ENCODE measurements at regions not wholly inside any gene's neighbourhood (a gene's known extent, or its start where the extent isn't known, plus 50 kb on each side); places are given as distances from the start of the nearest gene placed in this dataset.

- Histone ChIP-seq H3K9me3 (ENCODE audit: low read depth) (no peaks in the 10 kb centered on the region), H3K4me3 (no peak overlapping the region), H3K27ac (no peak overlapping the region), H3K4me1 (ENCODE audit: low read depth) (peaks cover 7% of the 10 kb centered on the region), H3K27me3 (no peaks in the 10 kb centered on the region), H3K36me3 (no peaks in the 10 kb centered on the region)
- DNase-seq (ENCODE audit: low read depth in 1 of 2, low spot score in 1 of 2), result peak in 1 of 2 donors; percentile 58
- no peak for TF ChIP-seq CTCF (IDR thresholded peaks at IDR 0.05; ENCODE audit: low read depth, low read length)
Observed at GRCh38 chr6:149127212-149127611, 190.3 kb upstream of the TAB2 start.

- no peaks in the 10 kb centered on the region for H3K27me3 ChIP-seq
- TF ChIP-seq CTCF (IDR thresholded peaks at IDR 0.05; ENCODE audit: low read depth, low read length), result no peak
- DNase-seq (ENCODE audit: low read depth in 1 of 2, low spot score in 1 of 2), result peak in 1 of 2 donors; percentile 44
Observed at GRCh38 chr6:149128489-149129145, 188.9 kb upstream of the TAB2 start.

GRCh38 chr6:149129371-149130077 lies 188.0 kb upstream of the TAB2 start:
- Histone ChIP-seq H3K27ac (no peak overlapping the region), H3K36me3 (no peaks in the 10 kb centered on the region), H3K9me3 (ENCODE audit: low read depth) (no peaks in the 10 kb centered on the region), H3K4me1 (ENCODE audit: low read depth) (peaks cover 7% of the 10 kb centered on the region), H3K4me3 (no peak overlapping the region), H3K27me3 (no peaks in the 10 kb centered on the region)
- peak in 1 of 2 donors; percentile 55 for DNase-seq (ENCODE audit: low read depth in 1 of 2, low spot score in 1 of 2)
- no peak for TF ChIP-seq CTCF (IDR thresholded peaks at IDR 0.05; ENCODE audit: low read depth, low read length)

More at GRCh38 chr6:149128489-149129145, 188.9 kb upstream of the TAB2 start:
- Histone ChIP-seq H3K4me3 (no peak overlapping the region), H3K36me3 (no peaks in the 10 kb centered on the region), H3K4me1 (ENCODE audit: low read depth) (peaks cover 7% of the 10 kb centered on the region), H3K27ac (no peak overlapping the region), H3K9me3 (ENCODE audit: low read depth) (no peaks in the 10 kb centered on the region)

- Histone ChIP-seq H3K4me3 (no peak overlapping the region), H3K9me3 (ENCODE audit: low read depth) (no peaks in the 10 kb centered on the region), H3K27me3 (no peaks in the 10 kb centered on the region), H3K27ac (peak overlapping the region; percentile 10), H3K36me3 (no peaks in the 10 kb centered on the region), H3K4me1 (ENCODE audit: low read depth) (peaks cover 7% of the 10 kb centered on the region)
- DNase-seq (ENCODE audit: low read depth in 1 of 2, low spot score in 1 of 2), result no peak
- no peak for TF ChIP-seq CTCF (IDR thresholded peaks at IDR 0.05; ENCODE audit: low read depth, low read length)
Observed at GRCh38 chr6:149130090-149130489, 187.4 kb upstream of the TAB2 start.

- Histone ChIP-seq H3K36me3 (no peaks in the 10 kb centered on the region), H3K4me3 (no peak overlapping the region), H3K9me3 (ENCODE audit: low read depth) (no peaks in the 10 kb centered on the region), H3K4me1 (ENCODE audit: low read depth) (peaks cover 7% of the 10 kb centered on the region), H3K27ac (peak overlapping the region; percentile 10), H3K27me3 (no peaks in the 10 kb centered on the region)
- peak in 1 of 2 donors; percentile 40 for DNase-seq (ENCODE audit: low read depth in 1 of 2, low spot score in 1 of 2)
- TF ChIP-seq CTCF (IDR thresholded peaks at IDR 0.05; ENCODE audit: low read depth, low read length), result no peak
Observed at GRCh38 chr6:149130508-149130907, 187.0 kb upstream of the TAB2 start.

All from cardiac muscle cell (in vitro differentiated cells and primary cell).